CD4-positive, alpha-beta T cell treated with Interleukin-15 for 4 hours (primary cell): ENCODE measurements at regions not wholly inside any gene's neighbourhood (a gene's known extent, or its start where the extent isn't known, plus 50 kb on each side); places are given as distances from the start of the nearest gene placed in this dataset.

ENCODE experiments used
- DNase-seq: peaks from one replicate; pipeline ENCODE4 v3.0.0-alpha.2; 2020; ENCODE audit warnings: low spot score

DNA sequence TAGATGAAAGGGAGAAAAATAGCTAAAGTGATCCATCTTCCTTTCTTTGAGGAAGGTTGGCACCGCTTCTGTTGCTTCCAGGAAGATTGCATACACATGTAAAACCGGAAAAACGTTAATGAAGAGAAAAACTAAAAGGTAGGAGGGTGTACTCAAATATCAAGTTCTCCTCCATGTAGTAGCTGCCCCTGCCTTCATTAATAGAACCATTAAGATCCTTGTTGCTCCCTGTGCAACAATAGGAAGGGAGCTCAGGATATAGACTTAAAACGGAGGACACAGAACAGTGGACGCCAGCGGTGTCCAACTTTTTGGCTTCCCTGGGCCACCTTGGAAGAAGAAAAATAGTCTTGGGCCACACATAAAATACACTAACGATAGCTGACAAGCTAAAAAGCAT, 118.9 kb downstream of the TMEM174 start:
- DNase-seq, result no peak

DNA sequence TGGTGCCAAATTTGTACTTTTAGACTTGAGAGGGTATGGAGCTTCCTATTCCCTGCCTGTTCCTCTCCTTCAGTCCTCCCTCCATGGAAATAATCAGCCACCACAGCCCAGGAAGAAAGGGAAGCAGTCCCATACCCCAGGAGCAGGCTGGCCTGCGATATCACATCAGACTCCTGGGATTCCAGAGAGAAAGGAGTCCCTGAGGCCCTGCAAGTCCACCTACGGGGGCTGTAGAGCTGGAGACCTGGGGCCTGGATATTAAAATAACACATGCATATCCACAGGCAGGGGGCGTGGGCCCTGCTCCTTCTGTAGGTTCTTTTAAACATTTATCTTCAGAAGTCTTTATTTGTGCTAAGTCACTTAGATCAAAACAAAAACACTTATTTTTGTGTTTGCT, 117.2 kb downstream of the TMEM174 start:
- DNase-seq, result no peak

DNA sequence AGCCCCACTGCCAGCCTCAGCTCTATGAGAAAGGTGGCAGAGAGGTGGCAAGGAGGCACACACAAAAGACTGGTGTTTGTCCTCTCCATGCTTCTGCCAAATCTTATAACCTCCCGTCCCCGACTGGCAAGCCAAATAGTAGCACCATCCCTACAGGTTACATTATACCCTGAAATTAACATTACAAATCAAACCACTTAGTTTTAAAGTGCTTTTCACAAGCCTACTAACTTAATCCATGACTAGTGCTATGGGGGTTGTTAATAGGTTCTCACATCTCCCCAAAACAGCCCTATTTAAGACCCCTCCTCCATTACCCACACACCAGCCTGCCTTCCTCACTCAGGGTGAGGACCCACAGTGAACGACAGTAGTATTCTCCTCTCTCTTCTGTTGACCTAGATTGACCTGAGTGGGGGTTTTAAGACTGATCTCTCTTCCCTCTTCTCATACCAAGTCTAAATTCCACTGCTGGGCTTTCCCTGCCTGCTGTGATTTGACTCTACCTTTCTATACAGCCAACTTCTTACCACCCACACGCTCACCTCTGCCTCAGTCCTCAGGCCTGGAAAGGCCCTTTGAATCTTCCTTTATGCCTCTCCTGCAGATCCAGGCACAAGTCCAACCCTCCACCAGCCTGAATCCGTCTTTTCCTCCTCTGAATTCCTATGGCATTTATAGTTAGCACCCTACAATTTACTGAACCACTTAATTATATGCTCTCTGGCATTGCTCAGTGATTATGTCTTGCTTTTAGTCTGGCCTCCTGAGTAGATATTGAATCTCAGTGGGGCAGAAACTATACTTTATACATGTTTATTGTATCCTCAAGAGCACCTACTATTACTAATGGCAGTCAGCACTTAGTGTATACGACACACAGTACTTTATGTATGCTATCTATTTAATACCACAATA, 116.1 kb downstream of the TMEM174 start:
- DNase-seq, result no peak

DNA sequence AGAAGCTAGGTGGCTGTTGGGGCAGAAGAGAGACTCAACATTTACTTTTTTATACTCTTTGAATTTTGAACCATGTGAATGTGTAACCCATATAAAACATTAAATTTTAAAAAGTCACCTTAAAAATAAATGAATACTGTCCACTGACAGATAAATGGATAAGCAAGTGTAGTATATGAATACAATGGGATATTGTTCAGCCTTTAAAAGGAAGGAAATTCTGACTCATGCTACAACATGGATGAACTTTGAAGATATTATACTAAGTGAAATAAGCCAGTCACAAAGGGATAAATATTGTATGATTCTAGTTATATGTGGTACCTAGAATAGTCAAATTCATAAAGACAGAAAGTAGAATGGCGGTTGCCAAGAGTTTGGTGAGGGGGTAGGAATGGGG, 113.9 kb downstream of the TMEM174 start:
- no peak for DNase-seq

DNA sequence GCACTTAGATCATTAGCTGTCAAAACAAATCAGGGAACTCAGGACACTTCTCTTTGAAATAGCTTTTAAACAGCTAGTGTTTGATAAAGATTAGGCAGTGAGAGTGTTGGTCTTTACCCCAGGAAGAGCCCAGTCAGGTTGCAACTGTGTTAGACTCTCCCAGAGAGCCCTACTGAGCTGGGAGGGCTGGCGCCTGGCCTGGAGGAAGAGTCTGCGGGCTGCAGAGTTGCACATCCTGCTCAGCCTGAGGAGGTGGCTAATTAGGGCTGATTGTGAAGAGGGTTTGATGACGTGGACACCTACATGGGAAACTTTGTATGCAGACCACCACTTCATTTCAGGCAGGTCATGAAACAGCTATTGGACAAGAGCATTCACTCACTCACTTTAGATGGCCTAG, 112.0 kb downstream of the TMEM174 start:
- DNase-seq, result no peak

DNA sequence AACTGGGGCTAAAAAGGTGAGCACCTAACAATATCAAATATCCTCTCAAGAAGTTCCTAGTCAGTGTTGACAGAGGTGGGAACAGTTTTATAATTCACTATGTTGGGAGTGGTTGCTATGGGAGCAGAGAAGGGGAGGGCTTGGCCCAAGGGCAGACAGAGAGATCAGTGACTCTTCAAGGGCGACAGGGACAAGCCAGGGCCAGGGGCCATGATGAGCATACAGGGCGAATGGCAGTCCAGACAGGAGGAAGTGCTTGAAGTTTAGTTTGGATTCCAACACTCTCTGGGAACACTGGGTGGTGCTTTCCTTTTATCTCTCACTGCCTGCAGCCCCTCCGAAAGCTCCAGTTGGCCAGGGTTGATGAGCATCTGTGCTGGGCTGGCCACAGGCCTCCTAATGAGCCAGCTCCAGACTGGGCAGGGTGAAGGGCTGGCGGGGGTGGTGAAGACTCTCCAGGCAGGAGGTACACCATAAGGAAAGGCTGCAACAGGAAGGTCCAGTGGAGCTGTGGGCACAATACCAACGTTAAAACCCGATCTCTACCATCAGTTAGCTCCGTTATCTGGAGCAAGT, 111.3 kb downstream of the TMEM174 start:
- no peak for DNase-seq

DNA sequence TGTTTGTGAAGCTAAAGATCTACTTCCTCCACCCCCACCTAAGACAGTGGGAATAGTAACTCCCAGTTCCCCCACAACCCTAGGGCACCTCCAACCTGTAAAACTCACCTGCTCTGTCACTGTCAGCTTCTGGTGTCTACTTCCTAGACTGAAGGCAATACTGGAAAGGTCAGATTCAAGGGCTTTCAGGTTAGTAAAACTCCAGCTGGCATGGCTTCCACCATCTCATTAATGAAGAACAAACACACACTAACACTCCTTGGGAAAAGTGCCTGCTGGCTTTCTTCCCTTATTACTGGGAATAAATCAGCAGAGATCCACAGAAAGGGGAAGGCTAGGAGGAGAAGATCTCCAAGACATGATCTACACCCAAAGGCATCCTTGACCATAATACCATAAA, 109.9 kb downstream of the TMEM174 start:
- DNase-seq, result no peak

DNA sequence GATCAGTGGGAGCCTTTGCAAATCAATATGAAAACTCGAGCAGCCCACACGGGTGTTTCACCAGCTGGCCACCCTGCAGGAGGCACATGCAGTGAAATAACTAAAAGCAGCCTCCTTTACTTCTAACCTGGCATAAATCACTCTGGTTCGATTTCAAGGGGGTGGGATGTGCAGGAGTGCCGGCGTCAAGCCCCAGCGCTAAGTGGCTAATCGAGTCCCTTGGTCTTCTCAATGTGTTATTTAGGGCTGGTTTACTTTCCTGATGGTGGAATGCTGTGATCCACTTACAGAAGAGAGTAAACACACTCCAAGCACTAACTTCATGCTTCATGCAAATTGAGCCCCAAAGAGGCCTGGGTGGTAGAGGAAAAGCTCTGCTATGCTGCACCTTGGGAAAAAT, 109.4 kb downstream of the TMEM174 start:
- DNase-seq, result no peak

DNA sequence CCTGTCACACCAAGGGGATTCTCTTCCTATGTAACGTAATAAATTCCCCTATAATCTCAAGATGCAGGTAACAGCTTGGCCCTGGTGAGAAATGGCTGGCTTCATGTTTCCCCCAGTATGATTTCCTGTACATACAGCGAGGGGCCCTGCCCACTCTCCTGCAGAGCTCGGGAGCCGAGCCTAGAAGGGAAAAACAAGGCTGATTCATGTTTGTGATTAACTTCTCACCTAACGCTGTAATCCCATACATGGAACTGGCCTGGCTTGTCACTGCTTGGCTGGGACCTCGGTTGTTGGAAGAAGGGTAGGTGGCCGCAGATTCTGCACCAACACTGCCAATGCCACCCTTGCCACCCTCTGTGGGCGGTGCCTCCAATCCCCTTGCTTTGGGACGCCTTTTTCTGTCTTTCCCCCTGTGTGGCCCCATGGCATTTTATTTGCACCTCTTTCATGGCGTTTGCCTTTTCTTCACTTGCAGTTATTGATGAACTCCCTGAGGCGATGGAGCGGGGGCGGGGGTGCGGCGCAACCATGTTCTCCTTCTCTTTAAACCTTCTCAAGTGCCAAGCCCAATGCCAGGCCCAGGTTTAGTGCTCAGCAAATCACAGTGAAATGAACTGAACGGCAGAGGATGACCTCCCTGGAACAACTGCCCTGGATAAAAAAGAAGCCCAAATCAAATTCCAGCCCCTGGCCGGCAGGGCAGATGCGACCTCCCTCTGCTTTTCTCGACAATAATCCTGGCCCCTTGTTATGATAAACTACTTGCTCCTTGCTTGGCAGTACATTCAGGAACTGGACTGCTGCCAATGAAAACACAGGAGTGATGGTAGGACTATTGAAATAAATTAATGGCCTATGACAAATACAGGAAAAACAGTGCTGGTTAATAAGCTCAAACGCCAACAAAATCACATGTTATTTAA, 108.1 kb downstream of the TMEM174 start:
- no peak for DNase-seq

DNA sequence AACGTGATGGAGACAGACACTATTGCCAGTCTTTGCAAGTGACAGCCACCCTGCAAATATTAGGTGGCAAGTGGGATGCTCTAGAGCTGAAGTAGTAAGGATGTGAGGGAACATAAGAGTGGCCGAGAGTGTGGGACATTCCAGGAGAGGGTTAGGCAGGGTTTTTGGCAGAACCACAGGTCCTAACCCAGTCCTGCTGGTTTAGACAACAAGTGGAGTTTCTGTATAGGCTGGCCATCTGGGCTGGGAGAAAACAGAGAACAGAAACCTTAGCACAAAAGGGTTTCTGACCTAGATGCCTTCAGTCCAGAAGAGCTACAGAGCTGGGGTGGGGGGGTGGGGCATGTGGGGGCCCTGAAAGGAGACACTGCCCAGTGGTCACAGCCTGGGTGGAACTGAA, 107.4 kb downstream of the TMEM174 start:
- no peak for DNase-seq

DNA sequence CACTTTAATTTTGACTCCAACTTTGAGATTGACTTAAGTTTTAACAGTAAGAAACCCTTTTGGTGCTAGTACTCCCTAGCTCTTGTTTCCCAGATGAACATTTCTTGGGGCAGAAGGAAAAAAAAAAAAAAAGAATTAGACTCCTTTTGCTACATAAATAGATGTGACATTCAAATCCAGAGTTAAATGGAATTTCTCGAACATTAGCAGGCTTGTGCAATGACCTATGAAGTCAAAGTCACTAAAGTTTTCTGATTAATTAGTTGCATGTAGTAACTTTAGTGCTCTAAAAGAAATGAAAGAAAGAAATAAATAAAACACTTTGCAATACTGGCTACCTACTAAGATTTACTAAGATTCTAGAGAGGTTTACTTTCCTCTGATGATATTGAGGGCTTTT, 106.8 kb downstream of the TMEM174 start:
- DNase-seq, result no peak

DNA sequence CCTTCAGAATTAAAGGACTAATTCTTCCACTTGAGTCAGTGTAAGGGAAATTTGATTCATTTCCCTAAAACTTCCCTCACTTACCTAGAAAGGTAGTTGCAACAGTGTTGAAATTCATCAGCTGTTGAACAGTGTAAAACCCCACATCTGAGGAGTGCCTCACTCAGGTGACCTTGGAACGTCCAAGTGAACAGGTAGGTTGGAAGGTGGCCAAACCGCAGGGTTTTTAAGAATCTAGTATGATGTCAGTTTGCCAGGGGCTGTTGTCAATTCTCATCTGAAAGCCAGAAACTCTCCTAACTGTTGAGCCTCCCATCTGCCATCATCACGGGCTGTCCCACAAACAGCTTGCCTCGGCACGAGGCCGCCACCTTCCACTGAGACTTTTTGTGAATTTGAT, 105.7 kb downstream of the TMEM174 start:
- DNase-seq, result no peak

DNA sequence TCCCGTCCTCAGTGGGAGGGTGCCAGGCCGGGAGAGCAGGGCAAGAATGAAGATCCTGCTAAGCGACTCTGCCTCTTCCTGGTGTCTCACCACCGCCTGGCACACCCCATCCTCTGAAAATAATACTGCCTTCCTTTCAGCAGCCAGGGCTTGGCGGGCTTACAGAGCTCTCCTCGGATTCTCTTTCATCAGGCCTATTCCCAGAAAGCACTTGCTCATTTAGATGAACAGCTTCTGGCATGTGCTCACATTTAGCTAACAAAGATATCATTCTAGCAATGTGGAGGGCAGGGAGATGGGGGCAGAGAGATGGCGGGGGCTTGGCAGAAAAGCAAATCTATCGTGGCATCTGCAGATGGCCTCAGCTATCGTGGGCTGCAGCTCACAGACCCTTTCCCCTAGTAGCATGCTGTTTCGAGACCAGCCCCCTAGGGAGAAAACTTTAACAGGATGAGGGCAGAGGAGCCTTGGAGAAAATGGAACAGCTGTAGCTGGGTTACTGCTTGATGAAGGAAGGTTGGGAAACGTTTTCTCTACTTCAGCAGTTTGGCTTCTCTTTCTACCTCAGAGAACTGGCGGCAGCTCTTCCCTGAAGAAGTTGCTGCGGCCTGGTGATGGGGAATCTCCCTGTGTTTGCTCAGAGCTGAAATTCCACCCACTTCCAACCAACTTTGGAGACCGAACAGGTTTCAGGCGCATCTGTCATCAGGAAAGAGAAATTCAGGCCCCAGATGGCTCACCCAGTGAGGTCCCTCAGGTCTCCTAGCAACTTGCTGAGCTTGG, 102.1 kb downstream of the TMEM174 start:
- no peak for DNase-seq

DNA sequence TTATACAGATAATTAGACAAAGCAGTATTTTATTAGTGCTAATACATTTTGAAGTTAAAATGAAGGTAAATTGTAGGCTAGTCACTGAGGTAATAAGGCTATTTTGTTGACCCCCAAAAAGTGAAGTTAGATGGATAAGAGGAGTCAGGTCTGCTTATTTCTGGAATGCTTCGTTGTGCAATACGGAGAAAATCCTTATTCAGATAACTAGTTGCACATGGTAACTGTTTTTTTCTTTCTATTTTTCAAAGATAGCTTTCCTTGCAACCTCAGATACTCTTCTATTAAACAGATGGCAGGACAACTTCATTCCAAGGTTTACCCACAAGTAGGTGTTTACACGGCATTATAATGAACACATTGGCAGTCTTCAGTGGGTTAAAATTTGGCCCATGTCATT, 101.1 kb downstream of the TMEM174 start:
- no peak for DNase-seq

DNA sequence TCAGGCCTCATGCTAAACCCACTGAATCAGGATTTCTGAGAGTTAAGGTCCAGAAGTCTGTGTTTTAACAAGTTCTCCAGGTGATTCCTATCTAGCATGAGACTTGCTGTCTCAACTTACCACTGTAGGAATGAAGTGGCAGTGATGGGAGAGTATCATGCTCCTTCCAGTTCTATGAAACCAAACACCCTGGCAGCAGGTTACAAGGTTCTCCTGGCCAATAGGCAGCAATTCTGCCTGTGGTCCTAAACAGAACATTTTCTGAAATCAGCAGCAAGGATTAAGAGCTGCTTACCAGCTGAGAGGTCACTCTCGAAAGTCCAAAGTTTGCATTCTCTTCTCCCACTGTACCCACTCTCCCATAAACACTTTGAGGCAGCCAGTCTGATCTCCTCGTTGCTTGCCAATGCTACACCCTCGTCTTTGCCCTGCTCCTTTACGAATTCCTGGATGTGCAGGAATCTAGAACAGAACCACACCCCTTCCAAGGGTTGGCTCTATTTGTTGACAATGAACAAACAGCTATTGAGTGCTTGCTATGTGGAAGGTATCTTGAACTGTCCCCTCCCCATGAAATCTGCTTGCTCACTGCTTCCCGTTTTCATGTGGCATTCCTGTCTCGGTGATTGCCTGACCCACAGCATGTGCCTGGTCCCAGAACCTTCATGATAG, 100.5 kb downstream of the TMEM174 start:
- no peak for DNase-seq

DNA sequence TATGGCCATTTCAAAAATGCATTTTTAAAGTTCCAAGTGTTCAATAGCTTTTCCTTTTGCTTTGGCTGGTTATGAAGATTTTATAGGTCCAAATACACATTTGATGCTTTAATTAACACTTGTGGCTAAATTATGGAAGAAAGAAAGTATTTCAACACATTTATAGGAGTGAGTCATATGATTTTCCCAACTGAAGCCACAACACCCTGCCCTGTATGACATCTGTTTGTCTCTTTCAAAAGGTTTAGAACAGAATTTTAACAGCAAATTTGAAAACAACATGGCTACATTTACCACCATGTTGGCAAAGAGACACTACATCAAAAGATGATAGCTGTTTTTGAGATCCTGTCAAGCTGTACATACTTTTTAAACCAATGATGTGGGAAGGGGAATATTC, 99.4 kb downstream of the TMEM174 start:
- DNase-seq, result no peak

DNA sequence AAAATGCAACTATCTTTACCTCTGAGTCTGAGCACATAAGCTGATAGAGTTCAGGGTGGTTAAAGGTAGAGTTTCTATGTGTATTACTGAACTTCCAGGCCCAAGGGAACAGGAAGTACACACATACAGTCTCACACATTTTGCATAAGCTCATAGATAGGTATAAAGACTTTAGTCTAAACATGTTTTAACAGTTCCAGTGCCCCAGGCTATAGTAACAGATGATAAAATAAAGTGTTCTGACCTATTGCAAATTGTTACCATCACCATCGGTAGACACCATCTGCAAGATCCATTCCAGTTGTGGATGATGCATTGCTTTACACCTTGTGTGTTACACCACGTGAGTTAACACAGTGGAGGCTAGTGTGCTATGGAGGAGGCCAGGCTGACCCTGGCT, 95.8 kb downstream of the TMEM174 start:
- DNase-seq, result no peak

DNA sequence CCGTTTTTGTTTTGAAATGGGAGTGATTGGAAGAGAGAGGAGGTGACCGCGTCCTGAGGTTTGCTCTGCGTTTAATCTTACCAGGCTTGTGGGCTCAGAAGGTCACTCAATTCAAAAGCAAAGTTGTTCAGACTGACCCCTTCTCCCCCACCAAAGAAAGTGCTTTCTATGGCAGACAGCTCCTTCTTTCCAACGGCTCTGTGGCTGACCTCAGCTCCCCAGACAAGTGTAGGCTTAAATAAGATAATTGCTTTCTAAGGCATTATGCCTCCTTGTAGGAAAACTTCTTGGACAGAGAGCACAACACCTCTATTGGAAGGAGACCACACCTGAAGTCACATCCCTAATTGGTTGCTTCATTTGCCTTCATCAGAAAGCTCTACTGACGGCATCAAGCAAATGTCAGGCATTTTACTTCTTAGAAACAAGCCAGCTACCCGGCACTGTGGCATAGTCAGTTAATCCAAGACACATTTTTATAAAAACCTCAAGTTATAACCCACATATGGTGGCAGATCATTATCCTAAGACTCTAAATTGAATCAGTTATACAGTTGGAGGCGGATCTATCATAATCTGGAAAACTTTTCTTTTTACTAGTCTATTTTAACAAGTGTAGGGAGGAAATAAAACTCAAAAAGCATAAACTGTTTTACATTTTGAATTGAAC, 94.9 kb downstream of the TMEM174 start:
- DNase-seq, result no peak

DNA sequence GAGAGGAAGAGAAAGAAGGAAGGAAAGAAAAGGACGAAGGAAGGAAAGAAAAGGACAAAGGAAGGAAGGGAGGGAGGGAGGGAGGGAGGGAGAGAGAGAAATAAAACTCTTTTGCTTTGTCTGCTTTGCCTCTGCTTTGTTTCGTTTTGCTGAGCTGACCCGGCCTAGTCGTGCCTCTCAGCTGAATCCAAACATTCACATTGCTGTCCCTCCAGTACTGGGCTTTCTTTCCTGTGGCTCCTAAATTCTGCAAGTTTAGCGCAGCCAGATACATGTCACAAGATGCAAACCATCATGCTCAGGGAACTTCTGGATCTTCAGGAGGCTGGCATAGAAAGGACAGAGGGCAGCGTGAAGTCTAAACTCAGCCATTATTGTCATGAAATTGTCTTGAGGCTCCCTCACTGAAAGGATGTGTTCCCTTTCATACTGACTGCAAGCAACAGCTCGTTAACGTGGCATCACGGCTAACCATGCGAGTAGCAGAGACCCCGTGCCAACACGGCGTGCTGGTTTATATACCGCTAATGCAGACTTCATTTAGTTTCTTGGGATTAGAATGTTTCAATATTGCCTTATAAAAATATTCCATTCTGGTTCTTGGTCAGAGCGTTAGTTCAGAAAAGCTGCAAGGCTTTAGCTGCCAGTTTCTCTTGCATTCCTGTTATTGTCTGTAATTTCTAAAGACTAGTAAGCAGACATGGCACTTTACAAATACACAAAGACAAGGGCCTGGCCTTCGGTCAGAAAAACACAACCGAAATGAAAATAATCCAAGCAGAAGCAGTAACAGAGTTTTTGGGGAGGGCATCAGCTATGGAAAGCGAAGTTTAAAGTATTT, 94.2 kb downstream of the TMEM174 start:
- no peak for DNase-seq

DNA sequence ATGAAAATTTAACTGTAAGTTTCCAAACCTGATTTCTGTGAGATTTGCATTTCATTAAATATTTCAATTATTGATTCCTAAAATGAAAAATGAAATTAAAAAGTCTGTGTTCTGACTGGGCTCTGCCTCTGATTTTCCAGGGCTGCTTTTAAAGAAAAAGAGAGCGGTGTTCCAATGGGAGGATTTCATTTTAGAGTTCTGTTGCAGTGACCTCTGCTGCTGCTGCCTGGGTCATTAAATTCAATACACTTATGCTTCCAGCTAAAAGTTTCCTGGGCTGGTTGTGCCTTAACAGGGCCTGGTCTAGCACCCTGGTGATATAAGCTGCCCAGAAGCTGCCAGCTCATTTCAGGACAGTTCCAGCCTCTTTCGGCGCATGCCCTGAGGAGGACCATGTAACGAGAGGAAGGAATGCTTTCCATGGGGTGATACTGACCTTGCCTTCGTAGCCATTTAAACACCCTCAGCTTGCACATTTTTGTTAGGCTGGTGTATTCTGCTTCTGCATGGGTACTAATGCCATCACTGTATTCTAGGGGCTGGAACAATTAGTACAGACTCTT, 93.3 kb downstream of the TMEM174 start:
- no peak for DNase-seq
